ENCODE measurements at regions not wholly inside any gene's neighbourhood (a gene's known extent, or its start where the extent isn't known, plus 50 kb on each side); places are given as distances from the start of the nearest gene placed in this dataset.

GRCh38 chr4:123708902-123709301, 312.3 kb downstream of the SPRY1 start:
- no peaks in the 10 kb centered on the region for H3K27me3 ChIP-seq
- no peak overlapping the region for H3K4me3 ChIP-seq
- WGBS: 100% methylated on average over 2 of the region's 2 CpGs
- DNase-seq (ENCODE audit: low spot score in 2 of 2): no peak
- TF ChIP-seq POLR2AphosphoS5 (IDR thresholded peaks at IDR 0.05) (no peak), EP300 (IDR thresholded peaks at IDR 0.05) (no peak), POLR2A (IDR thresholded peaks at IDR 0.05) (no peak)
- TF ChIP-seq, protein P1, sequence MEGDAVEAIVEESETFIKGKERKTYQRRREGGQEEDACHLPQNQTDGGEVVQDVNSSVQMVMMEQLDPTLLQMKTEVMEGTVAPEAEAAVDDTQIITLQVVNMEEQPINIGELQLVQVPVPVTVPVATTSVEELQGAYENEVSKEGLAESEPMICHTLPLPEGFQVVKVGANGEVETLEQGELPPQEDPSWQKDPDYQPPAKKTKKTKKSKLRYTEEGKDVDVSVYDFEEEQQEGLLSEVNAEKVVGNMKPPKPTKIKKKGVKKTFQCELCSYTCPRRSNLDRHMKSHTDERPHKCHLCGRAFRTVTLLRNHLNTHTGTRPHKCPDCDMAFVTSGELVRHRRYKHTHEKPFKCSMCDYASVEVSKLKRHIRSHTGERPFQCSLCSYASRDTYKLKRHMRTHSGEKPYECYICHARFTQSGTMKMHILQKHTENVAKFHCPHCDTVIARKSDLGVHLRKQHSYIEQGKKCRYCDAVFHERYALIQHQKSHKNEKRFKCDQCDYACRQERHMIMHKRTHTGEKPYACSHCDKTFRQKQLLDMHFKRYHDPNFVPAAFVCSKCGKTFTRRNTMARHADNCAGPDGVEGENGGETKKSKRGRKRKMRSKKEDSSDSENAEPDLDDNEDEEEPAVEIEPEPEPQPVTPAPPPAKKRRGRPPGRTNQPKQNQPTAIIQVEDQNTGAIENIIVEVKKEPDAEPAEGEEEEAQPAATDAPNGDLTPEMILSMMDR (IDR thresholded peaks at IDR 0.05): no peak
- no peaks in the 10 kb centered on the region for H3K9me3 ChIP-seq
- H3K36me3 ChIP-seq: no peaks in the 10 kb centered on the region
- no peaks in the 10 kb centered on the region for H3K4me1 ChIP-seq
- no peak overlapping the region for H3K27ac ChIP-seq

GRCh38 chr4:123709336-123709735, 312.7 kb downstream of the SPRY1 start:
- H3K27ac ChIP-seq: no peak overlapping the region
- H3K36me3 ChIP-seq: no peaks in the 10 kb centered on the region
- DNase-seq (ENCODE audit: low spot score in 2 of 2): no peak
- no peaks in the 10 kb centered on the region for H3K9me3 ChIP-seq
- no peak overlapping the region for H3K4me3 ChIP-seq
- TF ChIP-seq EP300 (IDR thresholded peaks at IDR 0.05): no peak
- TF ChIP-seq, protein P1 (IDR thresholded peaks at IDR 0.05): no peak
- TF ChIP-seq POLR2A (IDR thresholded peaks at IDR 0.05): no peak
- TF ChIP-seq POLR2AphosphoS5 (IDR thresholded peaks at IDR 0.05): no peak
- WGBS: 97% methylated on average over 3 of the region's 3 CpGs
- no peaks in the 10 kb centered on the region for H3K27me3 ChIP-seq
- H3K4me1 ChIP-seq: no peaks in the 10 kb centered on the region

DNA sequence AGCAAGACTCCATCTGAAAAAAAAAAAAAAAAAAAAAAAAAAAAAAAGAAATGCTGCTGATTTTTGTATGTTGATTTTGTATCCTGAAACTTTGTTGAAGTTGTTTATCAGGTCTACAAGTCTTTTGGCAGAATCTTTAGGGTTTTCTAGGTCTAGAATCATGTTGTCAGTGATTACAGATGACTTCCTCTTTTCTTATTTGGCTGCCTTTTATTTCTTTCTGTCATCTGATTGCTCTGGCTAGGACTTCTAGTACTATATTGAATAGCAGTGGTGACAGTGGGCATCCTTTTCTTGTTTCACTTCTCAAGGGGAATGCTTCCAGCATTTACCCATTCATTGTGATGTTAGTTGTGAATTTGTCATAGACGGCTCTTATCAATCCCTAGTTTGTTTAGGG, 334.4 kb downstream of the SPRY1 start:
- H3K27me3 ChIP-seq: no peaks in the 10 kb centered on the region
- no peak for DNase-seq (ENCODE audit: low spot score in 2 of 2)
- 39% methylated on average over 1 of the region's 1 CpG for WGBS
- no peak overlapping the region for H3K4me3 ChIP-seq
- no peak overlapping the region for H3K27ac ChIP-seq
- TF ChIP-seq, protein P1 (IDR thresholded peaks at IDR 0.05): no peak
- no peak for TF ChIP-seq POLR2A (IDR thresholded peaks at IDR 0.05)
- no peak for TF ChIP-seq EP300 (IDR thresholded peaks at IDR 0.05)
- no peak for TF ChIP-seq POLR2AphosphoS5 (IDR thresholded peaks at IDR 0.05)
- H3K36me3 ChIP-seq: no peaks in the 10 kb centered on the region
- no peaks in the 10 kb centered on the region for H3K4me1 ChIP-seq
- H3K9me3 ChIP-seq: no peaks in the 10 kb centered on the region

GRCh38 chr4:123737156-123737555, 340.6 kb downstream of the SPRY1 start:
- TF ChIP-seq POLR2AphosphoS5 (IDR thresholded peaks at IDR 0.05) (no peak), EP300 (IDR thresholded peaks at IDR 0.05) (no peak), POLR2A (IDR thresholded peaks at IDR 0.05) (no peak)
- TF ChIP-seq, protein P1 (IDR thresholded peaks at IDR 0.05): no peak
- Histone ChIP-seq H3K4me3 (no peak overlapping the region), H3K27ac (no peak overlapping the region), H3K9me3 (no peaks in the 10 kb centered on the region), H3K36me3 (no peaks in the 10 kb centered on the region), H3K27me3 (no peaks in the 10 kb centered on the region), H3K4me1 (no peaks in the 10 kb centered on the region)
- no peak for DNase-seq (ENCODE audit: low spot score in 2 of 2)
- WGBS: 86% methylated on average over 1 of the region's 1 CpG

- no peak overlapping the region for H3K27ac ChIP-seq
- peaks cover 7% of the 10 kb centered on the region for H3K4me1 ChIP-seq
- H3K36me3 ChIP-seq: no peaks in the 10 kb centered on the region
- no peak overlapping the region for H3K4me3 ChIP-seq
- no peaks in the 10 kb centered on the region for H3K27me3 ChIP-seq
- WGBS: 94% methylated on average over 4 of the region's 4 CpGs
- no peak for DNase-seq (ENCODE audit: low spot score in 2 of 2)
- TF ChIP-seq, protein P1 (IDR thresholded peaks at IDR 0.05): no peak
- no peak for TF ChIP-seq POLR2A (IDR thresholded peaks at IDR 0.05)
- TF ChIP-seq POLR2AphosphoS5 (IDR thresholded peaks at IDR 0.05): no peak
- no peak for TF ChIP-seq EP300 (IDR thresholded peaks at IDR 0.05)
- H3K9me3 ChIP-seq: no peaks in the 10 kb centered on the region
Observed at GRCh38 chr4:123739806-123740205, 343.2 kb downstream of the SPRY1 start.

Measured in suprapubic skin (tissue), 4 donors.